ENCODE measurements at regions not wholly inside any gene's neighbourhood (a gene's known extent, or its start where the extent isn't known, plus 50 kb on each side); places are given as distances from the start of the nearest gene placed in this dataset.
A peak's percentile ranks its signal among the peaks of the same experiment; 100 is the strongest.

GRCh38 chr3:54071601-54072000 is 50.8 kb upstream of the CACNA2D3 start:
- DNase-seq = peak in 2 of 3 donors; percentile 16 to 37

- DNase-seq = no peak
Measured at GRCh38 chr3:54069961-54070360, 52.4 kb upstream of the CACNA2D3 start.

- DNase-seq = no peak
Measured at GRCh38 chr3:54067055-54067698, 55.2 kb upstream of the CACNA2D3 start.

GRCh38 chr3:54066253-54066652 is 56.1 kb upstream of the CACNA2D3 start:
- no peak for DNase-seq

GRCh38 chr3:54065586-54065985 is 56.8 kb upstream of the CACNA2D3 start:
- no peak for DNase-seq

GRCh38 chr3:54065140-54065539 is 57.2 kb upstream of the CACNA2D3 start:
- no peak for DNase-seq

GRCh38 chr3:54064486-54064885 is 57.9 kb upstream of the CACNA2D3 start:
- no peak for DNase-seq

GRCh38 chr3:54062546-54062945 is 59.8 kb upstream of the CACNA2D3 start:
- no peak for DNase-seq

- no peak for DNase-seq
Measured at GRCh38 chr3:54056521-54056920, 65.8 kb upstream of the CACNA2D3 start.

GRCh38 chr3:54053882-54054281 is 68.5 kb upstream of the CACNA2D3 start:
- no peak for DNase-seq

GRCh38 chr3:54053211-54053610 is 69.1 kb upstream of the CACNA2D3 start:
- no peak for DNase-seq

- DNase-seq = no peak
Measured at GRCh38 chr3:54047568-54047967, 74.8 kb upstream of the CACNA2D3 start.

- no peak for DNase-seq
Measured at GRCh38 chr3:54046641-54047214, 75.6 kb upstream of the CACNA2D3 start.

- DNase-seq = no peak
Measured at GRCh38 chr3:54045061-54045815, 77.1 kb upstream of the CACNA2D3 start.

GRCh38 chr3:54042259-54042823 is 80.0 kb upstream of the CACNA2D3 start:
- no peak for DNase-seq

GRCh38 chr3:54040476-54040875 is 81.9 kb upstream of the CACNA2D3 start:
- no peak for DNase-seq

- DNase-seq = no peak
Measured at GRCh38 chr3:54038391-54038790, 84.0 kb upstream of the CACNA2D3 start.

- DNase-seq = no peak
Measured at GRCh38 chr3:54036543-54036942, 85.8 kb upstream of the CACNA2D3 start.

GRCh38 chr3:54034971-54035370 is 87.4 kb upstream of the CACNA2D3 start:
- DNase-seq = no peak

- DNase-seq = peak in 1 of 3 donors; percentile 36
Measured at GRCh38 chr3:54033761-54034160, 88.6 kb upstream of the CACNA2D3 start.

GRCh38 chr3:54032598-54032997 is 89.8 kb upstream of the CACNA2D3 start:
- DNase-seq = no peak

GRCh38 chr3:54028372-54028771 is 94.0 kb upstream of the CACNA2D3 start:
- DNase-seq = no peak

GRCh38 chr3:54026543-54026942 is 95.8 kb upstream of the CACNA2D3 start:
- DNase-seq = peak; percentile 58 to 79 (median 66)

Measured in muscle of back (tissue), 3 donors.